Karpas-422 (cell line): ENCODE measurements at regions not wholly inside any gene's neighbourhood (a gene's known extent, or its start where the extent isn't known, plus 50 kb on each side); places are given as distances from the start of the nearest gene placed in this dataset.

Source experiments
- DNase-seq: peaks from one replicate; pipeline ENCODE4 v3.0.0-alpha.2; 2015
- H2AFZ ChIP-seq: fragments of 200-600 bp; sonication (generic); 2 replicates; pipeline ENCODE4 v1.6.1; 2014; ENCODE audit warnings: antibody characterized with exemption, low read length, mixed read lengths
- H3K27ac ChIP-seq: fragments of 200-600 bp; sonication (generic); 2 replicates; pipeline ENCODE4 v1.5.1; 2014; ENCODE audit warnings: mild to moderate bottlenecking, low read length, moderate library complexity
- H3K27me3 ChIP-seq: fragments of 200-600 bp; sonication (generic); 2 replicates; pipeline ENCODE4 v1.6.1; 2014; ENCODE audit warnings: low read length, mixed read lengths
- H3K36me3 ChIP-seq: fragments of 200-600 bp; sonication (generic); 2 replicates; pipeline ENCODE4 v1.6.1; 2014; ENCODE audit warnings: low read length, mixed read lengths; ENCODE audit not compliant: insufficient read depth
- H3K4me1 ChIP-seq: fragments of 200-600 bp; sonication (generic); 2 replicates; pipeline ENCODE4 v1.6.1; 2014; ENCODE audit warnings: mild to moderate bottlenecking, low read length, mixed read lengths
- H3K4me2 ChIP-seq: fragments of 200-600 bp; sonication (generic); 2 replicates; pipeline ENCODE4 v1.6.1; 2014; ENCODE audit warnings: low read length, low read depth, mild to moderate bottlenecking; ENCODE audit not compliant: poor library complexity, severe bottlenecking
- H3K4me3 ChIP-seq: fragments of 200-600 bp; sonication (generic); 2 replicates; pipeline ENCODE4 v1.5.1; 2014; ENCODE audit warnings: mild to moderate bottlenecking, antibody characterized with exemption, low read length, mixed read lengths
- H3K79me2 ChIP-seq: fragments of 200-600 bp; sonication (generic); 2 replicates; pipeline ENCODE4 v1.6.1; 2014; ENCODE audit warnings: mild to moderate bottlenecking, low read length, mixed read lengths
- H3K9ac ChIP-seq: fragments of 200-600 bp; sonication (generic); 2 replicates; pipeline ENCODE4 v1.6.0; 2014; ENCODE audit warnings: low read length
- H3K9me2 ChIP-seq: fragments of 200-600 bp; sonication (generic), shearing (Covaris generic); replicated peaks from 2 replicates; pipeline ENCODE4 v1.6.0; 2014; ENCODE audit warnings: mild to moderate bottlenecking, low read length, moderate library complexity; ENCODE audit not compliant: insufficient read depth
- H3K9me3 ChIP-seq: fragments of 300-700, 200-600 bp; sonication (generic); 2 replicates; pipeline ENCODE4 v1.6.1; 2014; ENCODE audit warnings: low read length, mixed read lengths
- H4K20me1 ChIP-seq: fragments of 200-600 bp; sonication (generic); 2 replicates; pipeline ENCODE4 v1.6.1; 2014; ENCODE audit warnings: mild to moderate bottlenecking, antibody characterized with exemption, low read length, low read depth; ENCODE audit not compliant: insufficient read depth

- Histone ChIP-seq H3K4me2 (no peak overlapping the region), H3K79me2 (no peaks in the 10 kb centered on the region), H2AFZ (no peak overlapping the region), H3K9me2 (no peaks in the 10 kb centered on the region), H3K4me3 (no peak overlapping the region), H3K27ac (no peak overlapping the region), H3K9ac (no peak overlapping the region), H4K20me1 (no peaks in the 10 kb centered on the region), H3K9me3 (no peaks in the 10 kb centered on the region), H3K36me3 (no peaks in the 10 kb centered on the region), H3K4me1 (peaks cover 8% of the 10 kb centered on the region), H3K27me3 (no peaks in the 10 kb centered on the region)
- DNase-seq, result no peak
Observed at GRCh38 chr3:187795207-187795960, 50.1 kb upstream of the BCL6 start.

GRCh38 chr3:187798126-187798525 lies 52.9 kb upstream of the BCL6 start:
- Histone ChIP-seq H3K36me3 (no peaks in the 10 kb centered on the region), H3K27me3 (no peaks in the 10 kb centered on the region), H3K4me3 (no peak overlapping the region), H2AFZ (peak overlapping the region; percentile 38; the same call in 1 of the 2 replicates), H3K27ac (no peak overlapping the region), H3K79me2 (no peaks in the 10 kb centered on the region), H4K20me1 (no peaks in the 10 kb centered on the region), H3K9me2 (no peaks in the 10 kb centered on the region), H3K4me1 (peaks cover 8% of the 10 kb centered on the region), H3K9me3 (no peaks in the 10 kb centered on the region), H3K4me2 (no peak overlapping the region), H3K9ac (no peak overlapping the region)
- DNase-seq, result peak; percentile 48

GRCh38 chr3:187798531-187799530 lies 53.6 kb upstream of the BCL6 start:
- H3K4me2 ChIP-seq, result no peak overlapping the region
- no peaks in the 10 kb centered on the region for H3K27me3 ChIP-seq
- H3K9me3 ChIP-seq, result no peaks in the 10 kb centered on the region
- DNase-seq, result no peak
- no peak overlapping the region for H3K9ac ChIP-seq
- no peak overlapping the region for H3K4me3 ChIP-seq
- no peaks in the 10 kb centered on the region for H4K20me1 ChIP-seq
- H2AFZ ChIP-seq, result peak overlapping the region; percentile 38; the same call in 1 of the 2 replicates
- no peaks in the 10 kb centered on the region for H3K9me2 ChIP-seq
- H3K27ac ChIP-seq, result no peak overlapping the region
- peaks cover 11% of the 10 kb centered on the region for H3K4me1 ChIP-seq
- no peaks in the 10 kb centered on the region for H3K36me3 ChIP-seq
- H3K79me2 ChIP-seq, result no peaks in the 10 kb centered on the region

- H3K79me2 ChIP-seq, result no peaks in the 10 kb centered on the region
- no peak for DNase-seq
- no peaks in the 10 kb centered on the region for H4K20me1 ChIP-seq
- no peaks in the 10 kb centered on the region; the same call in 1 of the 2 replicates for H3K27me3 ChIP-seq
- H3K36me3 ChIP-seq, result no peaks in the 10 kb centered on the region
- no peak overlapping the region for H3K27ac ChIP-seq
- H3K9me2 ChIP-seq, result no peaks in the 10 kb centered on the region
- no peak overlapping the region for H2AFZ ChIP-seq
- no peak overlapping the region for H3K4me3 ChIP-seq
- H3K4me1 ChIP-seq, result peaks cover 14% of the 10 kb centered on the region
- H3K9me3 ChIP-seq, result no peaks in the 10 kb centered on the region
- H3K4me2 ChIP-seq, result peak overlapping the region; percentile 12
- H3K9ac ChIP-seq, result no peak overlapping the region
Observed at GRCh38 chr3:187799942-187800641, 54.8 kb upstream of the BCL6 start.

GRCh38 chr3:187801152-187801551 lies 55.9 kb upstream of the BCL6 start:
- H3K27ac ChIP-seq, result no peak overlapping the region
- no peak overlapping the region for H3K4me2 ChIP-seq
- peaks cover 14% of the 10 kb centered on the region for H3K4me1 ChIP-seq
- no peak overlapping the region for H2AFZ ChIP-seq
- H3K79me2 ChIP-seq, result no peaks in the 10 kb centered on the region
- no peaks in the 10 kb centered on the region for H3K9me3 ChIP-seq
- no peak overlapping the region for H3K9ac ChIP-seq
- no peaks in the 10 kb centered on the region for H3K9me2 ChIP-seq
- H3K27me3 ChIP-seq, result no peaks in the 10 kb centered on the region; the same call in 1 of the 2 replicates
- no peak overlapping the region for H3K4me3 ChIP-seq
- H4K20me1 ChIP-seq, result no peaks in the 10 kb centered on the region
- no peaks in the 10 kb centered on the region for H3K36me3 ChIP-seq
- no peak for DNase-seq

GRCh38 chr3:187802203-187802927 lies 57.1 kb upstream of the BCL6 start:
- H3K9ac ChIP-seq, result no peak overlapping the region
- no peak overlapping the region for H2AFZ ChIP-seq
- no peak for DNase-seq
- H3K36me3 ChIP-seq, result no peaks in the 10 kb centered on the region
- H3K4me2 ChIP-seq, result no peak overlapping the region
- no peaks in the 10 kb centered on the region for H3K9me2 ChIP-seq
- H3K9me3 ChIP-seq, result no peaks in the 10 kb centered on the region
- H3K27me3 ChIP-seq, result no peaks in the 10 kb centered on the region; the same call in 1 of the 2 replicates
- no peak overlapping the region for H3K27ac ChIP-seq
- no peak overlapping the region for H3K4me3 ChIP-seq
- peaks cover 14% of the 10 kb centered on the region for H3K4me1 ChIP-seq
- H3K79me2 ChIP-seq, result no peaks in the 10 kb centered on the region
- no peaks in the 10 kb centered on the region for H4K20me1 ChIP-seq

- no peak overlapping the region for H2AFZ ChIP-seq
- no peaks in the 10 kb centered on the region for H3K36me3 ChIP-seq
- H3K4me3 ChIP-seq, result no peak overlapping the region
- H4K20me1 ChIP-seq, result no peaks in the 10 kb centered on the region
- H3K9me3 ChIP-seq, result no peaks in the 10 kb centered on the region
- DNase-seq, result no peak
- H3K9ac ChIP-seq, result no peak overlapping the region
- peaks cover 14% of the 10 kb centered on the region for H3K4me1 ChIP-seq
- H3K27me3 ChIP-seq, result no peaks in the 10 kb centered on the region; the same call in 1 of the 2 replicates
- no peak overlapping the region for H3K4me2 ChIP-seq
- H3K27ac ChIP-seq, result no peak overlapping the region
- H3K79me2 ChIP-seq, result no peaks in the 10 kb centered on the region
- H3K9me2 ChIP-seq, result no peaks in the 10 kb centered on the region
Observed at GRCh38 chr3:187802928-187803259, 57.6 kb upstream of the BCL6 start.
